ENCODE measurements at regions not wholly inside any gene's neighbourhood (a gene's known extent, or its start where the extent isn't known, plus 50 kb on each side); places are given as distances from the start of the nearest gene placed in this dataset.

DNA sequence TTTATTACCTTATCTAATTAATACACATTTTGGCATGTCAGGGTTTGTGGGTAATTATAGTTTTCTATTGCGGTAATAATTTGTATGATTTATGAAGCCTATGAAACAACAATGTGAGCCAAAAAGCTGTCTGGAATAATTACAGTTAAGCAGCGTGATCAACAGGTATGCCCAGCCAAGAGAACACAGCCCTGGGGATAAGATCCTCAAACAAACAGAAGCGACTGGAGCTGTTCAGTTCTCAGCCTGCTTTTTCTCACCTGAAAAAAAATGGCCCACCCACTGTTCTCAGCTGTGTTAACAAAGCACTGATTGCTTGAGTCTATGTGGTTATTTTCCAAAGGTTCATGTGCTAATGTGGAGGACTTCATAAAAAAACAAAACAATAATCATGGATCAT, 855.8 kb downstream of the GATA3 start:
- DNase-seq, result no peak
- Histone ChIP-seq H3K36me3 (no peaks in the 10 kb centered on the region), H3K27ac (no peak overlapping the region), H3K4me1 (peaks cover 0 to 10% (median 0%) of the 10 kb centered on the region in 3 donors), H3K4me3 (no peak overlapping the region), H3K27me3 (peaks cover 0 to 11% (median 0%) of the 10 kb centered on the region in 4 donors), H3K9me3 (no peaks in the 10 kb centered on the region)
- intact Hi-C loops (cut with DNase I), result no loop called here
- 29 to 46% methylated on average over 3 of the region's 3 CpGs for WGBS, 2 donors
- TF ChIP-seq, protein P1, sequence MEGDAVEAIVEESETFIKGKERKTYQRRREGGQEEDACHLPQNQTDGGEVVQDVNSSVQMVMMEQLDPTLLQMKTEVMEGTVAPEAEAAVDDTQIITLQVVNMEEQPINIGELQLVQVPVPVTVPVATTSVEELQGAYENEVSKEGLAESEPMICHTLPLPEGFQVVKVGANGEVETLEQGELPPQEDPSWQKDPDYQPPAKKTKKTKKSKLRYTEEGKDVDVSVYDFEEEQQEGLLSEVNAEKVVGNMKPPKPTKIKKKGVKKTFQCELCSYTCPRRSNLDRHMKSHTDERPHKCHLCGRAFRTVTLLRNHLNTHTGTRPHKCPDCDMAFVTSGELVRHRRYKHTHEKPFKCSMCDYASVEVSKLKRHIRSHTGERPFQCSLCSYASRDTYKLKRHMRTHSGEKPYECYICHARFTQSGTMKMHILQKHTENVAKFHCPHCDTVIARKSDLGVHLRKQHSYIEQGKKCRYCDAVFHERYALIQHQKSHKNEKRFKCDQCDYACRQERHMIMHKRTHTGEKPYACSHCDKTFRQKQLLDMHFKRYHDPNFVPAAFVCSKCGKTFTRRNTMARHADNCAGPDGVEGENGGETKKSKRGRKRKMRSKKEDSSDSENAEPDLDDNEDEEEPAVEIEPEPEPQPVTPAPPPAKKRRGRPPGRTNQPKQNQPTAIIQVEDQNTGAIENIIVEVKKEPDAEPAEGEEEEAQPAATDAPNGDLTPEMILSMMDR (IDR thresholded peaks at IDR 0.05), result no peak
- TF ChIP-seq POLR2A (IDR thresholded peaks at IDR 0.05), result no peak

- Histone ChIP-seq H3K9me3 (no peaks in the 10 kb centered on the region), H3K36me3 (no peaks in the 10 kb centered on the region), H3K27me3 (peaks cover 0 to 11% (median 0%) of the 10 kb centered on the region in 4 donors), H3K4me3 (no peak overlapping the region), H3K4me1 (peaks cover 0 to 10% (median 0%) of the 10 kb centered on the region in 3 donors), H3K27ac (no peak overlapping the region)
- whole genome bisulfite sequencing, 2 donors, result 74 to 88% methylated on average over 1 of the region's 1 CpG
- intact Hi-C loops (cut with DNase I), result no loop called here
- TF ChIP-seq, protein P1 (IDR thresholded peaks at IDR 0.05), result no peak
- DNase-seq, result no peak
Measured at GRCh38 chr10:8911032-8911431, 856.5 kb downstream of the GATA3 start.

- 60 to 79% methylated on average over 4 of the region's 4 CpGs for WGBS, 2 donors
- DNase-seq, result no peak
- TF ChIP-seq, protein P1 (IDR thresholded peaks at IDR 0.05), result no peak
- TF ChIP-seq POLR2A (IDR thresholded peaks at IDR 0.05), result no peak
- no peaks in the 10 kb centered on the region for H3K36me3 ChIP-seq
- intact Hi-C loops (cut with DNase I), result no loop called here
- no peaks in the 10 kb centered on the region for H3K9me3 ChIP-seq
- no peak overlapping the region for H3K27ac ChIP-seq
- H3K27me3 ChIP-seq, result peaks cover 0 to 13% (median 0%) of the 10 kb centered on the region in 4 donors
- no peak overlapping the region for H3K4me3 ChIP-seq
- peaks cover 0 to 10% (median 0%) of the 10 kb centered on the region in 3 donors for H3K4me1 ChIP-seq
Measured at GRCh38 chr10:8912108-8912507, 857.6 kb downstream of the GATA3 start.

DNA sequence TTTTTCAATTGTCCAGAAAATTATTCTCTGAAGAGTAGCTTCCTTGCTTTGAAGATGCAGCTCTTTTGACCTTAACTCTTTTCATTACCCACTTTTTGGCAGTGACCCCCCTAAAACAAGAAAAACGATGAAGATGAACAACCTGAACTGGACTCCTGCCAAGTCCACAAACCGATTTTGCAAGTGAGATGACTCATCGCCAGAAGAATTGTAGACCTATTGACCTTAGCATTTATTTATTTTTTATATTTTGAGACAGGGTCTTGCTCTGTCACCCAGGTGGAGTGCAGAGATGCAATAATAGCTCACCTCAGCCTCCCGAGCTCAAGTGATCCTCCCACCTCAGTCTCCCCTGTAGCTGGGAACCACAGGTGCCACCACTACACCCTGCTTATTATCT, 859.2 kb downstream of the GATA3 start:
- H3K9me3 ChIP-seq, result no peaks in the 10 kb centered on the region
- H3K27me3 ChIP-seq, result peaks cover 0 to 4% (median 0%) of the 10 kb centered on the region in 4 donors
- WGBS, 2 donors, result 17 to 39% methylated on average over 4 of the region's 4 CpGs
- intact Hi-C loops (cut with DNase I), result no loop called here
- TF ChIP-seq POLR2A (IDR thresholded peaks at IDR 0.05), result no peak
- TF ChIP-seq, protein P1 (IDR thresholded peaks at IDR 0.05), result no peak
- no peaks in the 10 kb centered on the region for H3K36me3 ChIP-seq
- no peak overlapping the region for H3K27ac ChIP-seq
- no peak for DNase-seq
- peaks cover 0 to 10% (median 0%) of the 10 kb centered on the region in 3 donors for H3K4me1 ChIP-seq
- no peak overlapping the region for H3K4me3 ChIP-seq

- no peaks in the 10 kb centered on the region for H3K4me1 ChIP-seq
- TF ChIP-seq, protein P1 (IDR thresholded peaks at IDR 0.05), result no peak
- no peak for TF ChIP-seq POLR2A (IDR thresholded peaks at IDR 0.05)
- peaks cover 0 to 4% (median 0%) of the 10 kb centered on the region in 4 donors for H3K27me3 ChIP-seq
- no peak for DNase-seq
- H3K4me3 ChIP-seq, result no peak overlapping the region
- no peak overlapping the region for H3K27ac ChIP-seq
- no peaks in the 10 kb centered on the region for H3K36me3 ChIP-seq
- 51 to 80% methylated on average over 4 of the region's 4 CpGs for WGBS, 2 donors
- intact Hi-C loops (cut with DNase I), result no loop called here
- H3K9me3 ChIP-seq, result no peaks in the 10 kb centered on the region
Measured at GRCh38 chr10:8919280-8919679, 864.8 kb downstream of the GATA3 start.

Measured in esophagus squamous epithelium (tissue), 5 donors.